Lower leg skin (tissue), 3 donors: ENCODE measurements at regions not wholly inside any gene's neighbourhood (a gene's known extent, or its start where the extent isn't known, plus 50 kb on each side); places are given as distances from the start of the nearest gene placed in this dataset.
"Not testable (repeated sequence)": the region's sequence is repeated elsewhere in the genome, so short reads cannot be mapped to it uniquely, and the experiment has no call there.

ENCODE experiments used
- POLR2A ChIP-seq, 2 donors: fragments of 450-650 bp; IDR thresholded peaks; one replicate each; pipeline ENCODE4 v1.6.1; 2016 to 2017; ENCODE audit warnings: antibody characterized with exemption in 2 of 2, mild to moderate bottlenecking in 1 of 2, moderate library complexity in 1 of 2
- TF ChIP-seq, protein P1 (sequence below), 3 donors: fragments of 450-650 bp; IDR thresholded peaks; one replicate each; pipeline ENCODE4 v1.5.1; 2016; ENCODE audit warnings: antibody characterized with exemption in 3 of 3, mild to moderate bottlenecking in 3 of 3, moderate library complexity in 2 of 3

DNA sequence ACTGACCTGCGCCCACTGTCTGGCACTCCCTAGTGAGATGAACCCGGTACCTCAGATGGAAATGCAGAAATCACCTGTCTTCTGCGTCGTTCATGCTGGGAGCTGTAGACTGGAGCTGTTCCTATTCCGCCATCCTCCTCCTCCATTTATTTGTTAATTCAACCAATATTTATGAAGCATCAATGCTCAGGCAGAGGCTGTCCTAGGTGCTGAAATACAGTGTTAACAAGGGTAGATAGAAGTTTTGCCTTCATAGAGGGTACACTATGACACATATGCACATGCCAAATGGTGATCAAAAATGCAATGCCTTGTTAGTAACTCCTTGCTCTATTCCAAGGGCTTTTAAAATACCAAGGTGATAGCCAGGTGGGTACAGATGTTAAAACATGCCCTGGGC, 166.0 kb upstream of the CCL2 start:
- TF ChIP-seq, protein P1, sequence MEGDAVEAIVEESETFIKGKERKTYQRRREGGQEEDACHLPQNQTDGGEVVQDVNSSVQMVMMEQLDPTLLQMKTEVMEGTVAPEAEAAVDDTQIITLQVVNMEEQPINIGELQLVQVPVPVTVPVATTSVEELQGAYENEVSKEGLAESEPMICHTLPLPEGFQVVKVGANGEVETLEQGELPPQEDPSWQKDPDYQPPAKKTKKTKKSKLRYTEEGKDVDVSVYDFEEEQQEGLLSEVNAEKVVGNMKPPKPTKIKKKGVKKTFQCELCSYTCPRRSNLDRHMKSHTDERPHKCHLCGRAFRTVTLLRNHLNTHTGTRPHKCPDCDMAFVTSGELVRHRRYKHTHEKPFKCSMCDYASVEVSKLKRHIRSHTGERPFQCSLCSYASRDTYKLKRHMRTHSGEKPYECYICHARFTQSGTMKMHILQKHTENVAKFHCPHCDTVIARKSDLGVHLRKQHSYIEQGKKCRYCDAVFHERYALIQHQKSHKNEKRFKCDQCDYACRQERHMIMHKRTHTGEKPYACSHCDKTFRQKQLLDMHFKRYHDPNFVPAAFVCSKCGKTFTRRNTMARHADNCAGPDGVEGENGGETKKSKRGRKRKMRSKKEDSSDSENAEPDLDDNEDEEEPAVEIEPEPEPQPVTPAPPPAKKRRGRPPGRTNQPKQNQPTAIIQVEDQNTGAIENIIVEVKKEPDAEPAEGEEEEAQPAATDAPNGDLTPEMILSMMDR (IDR thresholded peaks at IDR 0.05) = not testable (repeated sequence)
- TF ChIP-seq POLR2A (IDR thresholded peaks at IDR 0.05) = not testable (repeated sequence)
